Mesenchymal stem cell (in vitro differentiated cells and primary cell): ENCODE measurements at regions not wholly inside any gene's neighbourhood (a gene's known extent, or its start where the extent isn't known, plus 50 kb on each side); places are given as distances from the start of the nearest gene placed in this dataset.

ENCODE experiments used
- DNase-seq: peaks from one replicate; pipeline ENCODE4 v3.0.0-alpha.2; 2013
- H2AFZ ChIP-seq: one replicate; pipeline ENCODE4 v1.6.1; 2013; ENCODE audit warnings: low read depth, mild to moderate bottlenecking, control low read depth, inconsistent platforms, low read length, moderate library complexity
- H2AK5ac ChIP-seq: 2 replicates; pipeline ENCODE4 v1.6.1; 2013; ENCODE audit warnings: low read length, moderate library complexity, mild to moderate bottlenecking, inconsistent platforms; ENCODE audit not compliant: severe bottlenecking
- H2BK120ac ChIP-seq: one replicate; pipeline ENCODE4 v1.6.1; 2013; ENCODE audit warnings: low read depth, mild to moderate bottlenecking, inconsistent platforms, low read length, moderate library complexity
- H2BK12ac ChIP-seq, 2 experiments: one replicate each; pipeline ENCODE4 v1.6.1; 2013; ENCODE audit warnings: inconsistent platforms in 2 of 2, low read length in 2 of 2, mild to moderate bottlenecking in 2 of 2, moderate library complexity in 2 of 2, control low read depth in 1 of 2
- H2BK15ac ChIP-seq: one replicate; pipeline ENCODE4 v1.6.1; 2013; ENCODE audit warnings: mild to moderate bottlenecking, low read depth, inconsistent platforms; ENCODE audit not compliant: poor library complexity, severe bottlenecking
- H2BK5ac ChIP-seq: 2 replicates; pipeline ENCODE4 v1.6.1; 2013; ENCODE audit warnings: low read depth, mild to moderate bottlenecking, low read length, control low read depth, inconsistent platforms; ENCODE audit not compliant: poor library complexity, severe bottlenecking
- H3K14ac ChIP-seq, 2 experiments: one replicate each; pipeline ENCODE4 v1.6.1; 2013; ENCODE audit warnings: inconsistent platforms in 2 of 2, low read length in 2 of 2, control low read depth in 1 of 2, mild to moderate bottlenecking in 1 of 2, moderate library complexity in 1 of 2
- H3K18ac ChIP-seq, 2 experiments: one replicate each; pipeline ENCODE4 v1.6.1; 2013; ENCODE audit warnings: inconsistent platforms in 2 of 2, low read length in 2 of 2, control low read depth in 1 of 2, low read depth in 1 of 2, mild to moderate bottlenecking in 1 of 2
- H3K23ac ChIP-seq, 2 experiments: one replicate each; pipeline ENCODE4 v1.6.1; 2013; ENCODE audit warnings: inconsistent platforms in 2 of 2, low read length in 2 of 2, mild to moderate bottlenecking in 2 of 2, moderate library complexity in 2 of 2, control low read depth in 1 of 2
- H3K27ac ChIP-seq: 2 replicates; pipeline ENCODE4 v1.5.1; 2013; ENCODE audit warnings: mild to moderate bottlenecking, moderate library complexity, low read length, control low read depth, inconsistent platforms; ENCODE audit not compliant: poor library complexity, severe bottlenecking
- H3K27me3 ChIP-seq, 2 experiments: 2 replicates each; pipeline versions ENCODE4 v1.6.1 to v1.7.0; 2013; ENCODE audit warnings: low read length in 2 of 2, mild to moderate bottlenecking in 2 of 2, moderate library complexity in 2 of 2, control low read depth in 1 of 2, inconsistent platforms in 1 of 2; ENCODE audit not compliant: control insufficient read depth in 1 of 2, insufficient read depth in 1 of 2
- H3K36me3 ChIP-seq, 2 experiments: 2 replicates each; pipeline versions ENCODE4 v1.6.1 to v1.7.0; 2013; ENCODE audit warnings: low read length in 2 of 2, control low read depth in 1 of 2, inconsistent platforms in 1 of 2, low read depth in 1 of 2, mild to moderate bottlenecking in 1 of 2; ENCODE audit not compliant: insufficient read depth in 2 of 2, control insufficient read depth in 1 of 2
- H3K4ac ChIP-seq, 2 experiments: one replicate each; pipeline ENCODE4 v1.6.1; 2013; ENCODE audit warnings: inconsistent platforms in 2 of 2, low read length in 2 of 2, mild to moderate bottlenecking in 2 of 2, moderate library complexity in 2 of 2, control low read depth in 1 of 2, low read depth in 1 of 2
- H3K4me1 ChIP-seq: 2 replicates; pipeline ENCODE4 v1.6.1; 2013; ENCODE audit warnings: low read depth, low read length, control low read depth; ENCODE audit not compliant: control insufficient read depth, insufficient read depth
- H3K4me2 ChIP-seq: 2 replicates; pipeline ENCODE4 v1.6.1; 2013; ENCODE audit warnings: low read length, mild to moderate bottlenecking, inconsistent platforms; ENCODE audit not compliant: poor library complexity, severe bottlenecking
- H3K4me3 ChIP-seq, 2 experiments: 2 replicates each; pipeline versions ENCODE4 v1.5.1 to v1.7.0; 2013; ENCODE audit warnings: low read length in 2 of 2, mild to moderate bottlenecking in 2 of 2, control low read depth in 1 of 2, low read depth in 1 of 2; ENCODE audit not compliant: insufficient read depth in 1 of 2
- H3K79me1 ChIP-seq: replicated peaks from 2 replicates; pipeline ENCODE4 v1.6.1; 2013; ENCODE audit warnings: mild to moderate bottlenecking, control low read depth, low read length, inconsistent platforms; ENCODE audit not compliant: poor library complexity, severe bottlenecking
- H3K9ac ChIP-seq: 2 replicates; pipeline ENCODE4 v1.7.0; 2013; ENCODE audit warnings: mild to moderate bottlenecking, low read length, moderate library complexity
- H3K9me3 ChIP-seq: 2 replicates; pipeline ENCODE4 v1.7.0; 2013; ENCODE audit warnings: mild to moderate bottlenecking, low read length; ENCODE audit not compliant: control insufficient read depth
- H4K8ac ChIP-seq: one replicate; pipeline ENCODE4 v1.6.1; 2013; ENCODE audit warnings: inconsistent platforms, mild to moderate bottlenecking, low read length, moderate library complexity
- H4K91ac ChIP-seq: one replicate; pipeline ENCODE4 v1.6.1; 2013; ENCODE audit warnings: mild to moderate bottlenecking, low read length, inconsistent platforms
- WGBS: methylation state at CpG from one replicate; pipeline ENCODE4 v1.1.7; 2013; ENCODE audit warnings: mixed read lengths; 5-methylcytosine and 5-hydroxymethylcytosine counted together

DNA sequence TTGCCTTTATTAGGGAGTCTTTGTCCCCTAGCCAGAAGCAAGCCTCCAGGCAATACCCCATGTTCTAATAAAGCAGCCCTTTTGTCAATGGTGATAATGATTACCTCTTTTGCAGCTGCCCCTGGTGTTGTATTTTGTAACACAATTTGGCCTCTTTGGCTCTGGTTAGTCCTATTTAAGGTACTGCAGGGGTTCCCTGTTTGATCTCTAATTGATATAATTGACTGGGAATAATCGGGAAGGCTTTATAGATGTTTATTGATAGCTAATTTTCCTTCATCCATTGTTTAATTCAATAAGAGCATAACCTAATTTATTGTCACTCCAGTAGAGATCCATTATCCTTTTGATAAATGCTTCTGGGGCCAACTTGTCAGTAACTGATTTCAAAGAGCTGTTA is 537.2 kb downstream of the PKHD1 start:
- H3K27me3 ChIP-seq, result peaks cover 0 to 3% of the 10 kb centered on the region in 2 experiments
- no peak overlapping the region for H4K91ac ChIP-seq
- no peak overlapping the region for H3K14ac ChIP-seq
- DNase-seq, result no peak
- WGBS, result no CpG with 5 or more reads among the region's 1 CpG
- H3K36me3 ChIP-seq, result no peaks in the 10 kb centered on the region
- no peak overlapping the region for H3K23ac ChIP-seq
- H4K8ac ChIP-seq, result no peak overlapping the region
- no peak overlapping the region for H2AFZ ChIP-seq
- H3K18ac ChIP-seq, result no peak overlapping the region
- H2BK15ac ChIP-seq, result no peak overlapping the region
- H3K9me3 ChIP-seq, result no peaks in the 10 kb centered on the region
- no peak overlapping the region for H3K9ac ChIP-seq
- H3K4me1 ChIP-seq, result no peaks in the 10 kb centered on the region
- no peak overlapping the region for H3K4ac ChIP-seq
- H2BK12ac ChIP-seq, result no peak overlapping the region
- H3K27ac ChIP-seq, result no peak overlapping the region
- H3K4me3 ChIP-seq, result no peak overlapping the region
- H2BK5ac ChIP-seq, result no peak overlapping the region
- H3K4me2 ChIP-seq, result no peak overlapping the region
- no peaks in the 10 kb centered on the region for H3K79me1 ChIP-seq
- no peak overlapping the region for H2BK120ac ChIP-seq
- no peak overlapping the region for H2AK5ac ChIP-seq

DNA sequence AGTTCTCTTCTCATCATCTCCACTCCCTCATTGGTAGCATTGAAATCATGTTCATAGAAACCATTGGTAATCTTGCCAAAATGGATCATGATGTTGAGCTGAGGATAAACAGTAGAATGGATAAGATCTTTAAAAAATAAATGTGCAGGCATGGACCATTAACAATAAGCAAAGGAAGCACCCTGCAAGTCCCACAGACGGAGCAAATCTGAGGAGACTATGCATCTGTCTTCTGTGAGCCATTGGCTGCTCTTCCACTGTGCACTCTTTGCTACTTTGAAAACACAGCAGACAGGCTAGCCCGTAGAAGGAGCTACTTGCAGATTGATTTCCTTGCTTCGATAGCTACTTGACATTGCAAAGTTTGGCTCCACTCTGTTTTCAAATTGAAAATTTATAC is 535.0 kb downstream of the PKHD1 start:
- Histone ChIP-seq H4K91ac (no peak overlapping the region), H2BK15ac (no peak overlapping the region), H2BK12ac (no peak overlapping the region), H3K4me2 (no peak overlapping the region), H3K9me3 (no peaks in the 10 kb centered on the region), H2BK5ac (no peak overlapping the region), H3K14ac (no peak overlapping the region), H3K9ac (no peak overlapping the region), H3K18ac (no peak overlapping the region), H2AFZ (no peak overlapping the region), H3K4me1 (no peaks in the 10 kb centered on the region), H3K4ac (no peak overlapping the region), H3K27ac (no peak overlapping the region), H3K36me3 (no peaks in the 10 kb centered on the region), H4K8ac (no peak overlapping the region), H3K27me3 (peaks cover 0 to 3% of the 10 kb centered on the region in 2 experiments), H2AK5ac (no peak overlapping the region), H3K23ac (no peak overlapping the region), H3K4me3 (no peak overlapping the region), H3K79me1 (no peaks in the 10 kb centered on the region), H2BK120ac (no peak overlapping the region)
- WGBS, result 77% methylated on average over 3 of the region's 3 CpGs
- DNase-seq, result no peak

DNA sequence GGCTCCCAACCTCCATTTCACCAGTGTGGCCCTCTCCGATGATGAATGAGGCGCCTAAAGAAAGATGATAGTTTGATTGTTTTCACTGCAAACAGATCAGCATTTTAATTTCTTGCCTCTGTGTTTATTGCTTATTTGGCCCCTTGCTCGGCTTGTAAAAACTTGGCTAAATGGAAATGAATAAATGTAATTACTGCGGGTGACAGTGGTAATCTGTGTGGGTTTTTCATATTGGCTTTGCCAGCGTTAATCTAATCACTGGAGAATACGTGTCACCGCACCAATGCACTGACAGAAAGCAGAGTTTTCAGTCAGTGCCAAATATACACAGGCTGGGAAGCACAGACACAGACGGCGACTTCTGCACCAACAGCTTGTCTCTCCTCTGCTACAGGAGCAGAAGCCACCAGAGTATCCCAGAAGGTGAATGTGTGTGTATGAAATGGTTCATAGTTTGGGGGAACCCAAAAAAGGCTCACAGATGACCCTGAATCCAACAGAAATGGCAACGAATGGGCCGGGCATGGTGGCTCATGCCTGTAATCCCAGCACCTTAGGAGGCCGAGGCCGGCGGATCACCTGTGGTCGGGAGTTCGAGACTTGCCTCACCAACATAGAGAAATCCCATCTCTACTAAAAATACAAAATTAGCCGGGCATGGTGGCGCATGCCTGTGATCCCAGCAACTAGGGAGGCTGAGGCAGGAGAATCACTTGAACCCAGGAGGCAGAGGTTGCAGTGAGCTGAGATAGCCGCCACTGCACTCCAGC is 534.0 kb downstream of the PKHD1 start:
- Histone ChIP-seq H2BK5ac (no peak overlapping the region), H3K4me2 (no peak overlapping the region), H3K14ac (no peak overlapping the region), H3K27ac (no peak overlapping the region), H3K18ac (no peak overlapping the region), H2BK120ac (no peak overlapping the region), H3K36me3 (no peaks in the 10 kb centered on the region), H3K23ac (no peak overlapping the region), H3K9me3 (no peaks in the 10 kb centered on the region), H2BK12ac (no peak overlapping the region), H2AK5ac (no peak overlapping the region), H3K4me1 (no peaks in the 10 kb centered on the region), H3K4ac (no peak overlapping the region), H4K91ac (no peak overlapping the region), H3K9ac (no peak overlapping the region), H2AFZ (no peak overlapping the region), H3K27me3 (peaks cover 0 to 3% of the 10 kb centered on the region in 2 experiments), H3K79me1 (no peaks in the 10 kb centered on the region), H4K8ac (no peak overlapping the region), H2BK15ac (no peak overlapping the region), H3K4me3 (no peak overlapping the region)
- 89% methylated on average over 19 of the region's 19 CpGs for WGBS
- DNase-seq, result no peak

DNA sequence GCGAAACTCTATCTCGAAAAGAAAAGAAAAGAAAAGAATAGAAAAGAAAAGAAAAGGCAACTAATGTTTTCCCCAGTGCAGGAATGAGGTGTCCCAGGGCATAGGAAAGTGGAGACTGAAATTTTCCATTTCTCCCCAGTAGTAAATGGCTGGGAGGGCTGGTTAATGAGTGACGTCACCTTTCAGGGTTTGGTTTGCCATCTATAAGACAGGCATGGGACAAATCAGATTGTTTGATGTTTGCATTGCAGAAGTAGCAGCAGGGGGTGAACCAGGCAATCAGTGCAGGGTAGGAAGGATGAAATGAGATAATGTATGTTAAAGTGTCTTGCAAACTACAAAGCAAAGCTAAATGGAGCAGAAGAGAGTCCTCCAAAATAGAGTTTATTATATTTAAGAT is 533.4 kb downstream of the PKHD1 start:
- H3K9me3 ChIP-seq, result no peaks in the 10 kb centered on the region
- no peak overlapping the region for H4K91ac ChIP-seq
- no peak overlapping the region for H3K4me3 ChIP-seq
- H3K4me1 ChIP-seq, result no peaks in the 10 kb centered on the region
- no peak overlapping the region for H3K14ac ChIP-seq
- H3K4me2 ChIP-seq, result no peak overlapping the region
- no peak overlapping the region for H3K23ac ChIP-seq
- H2AFZ ChIP-seq, result no peak overlapping the region
- no peak overlapping the region for H3K4ac ChIP-seq
- no peak overlapping the region for H2AK5ac ChIP-seq
- H3K27ac ChIP-seq, result no peak overlapping the region
- H4K8ac ChIP-seq, result no peak overlapping the region
- H2BK120ac ChIP-seq, result no peak overlapping the region
- WGBS, result 74% methylated on average over 3 of the region's 3 CpGs
- peaks cover 0 to 3% of the 10 kb centered on the region in 2 experiments for H3K27me3 ChIP-seq
- DNase-seq, result no peak
- no peak overlapping the region for H3K18ac ChIP-seq
- H2BK15ac ChIP-seq, result no peak overlapping the region
- no peak overlapping the region for H3K9ac ChIP-seq
- H3K79me1 ChIP-seq, result no peaks in the 10 kb centered on the region
- H3K36me3 ChIP-seq, result no peaks in the 10 kb centered on the region
- H2BK5ac ChIP-seq, result no peak overlapping the region
- H2BK12ac ChIP-seq, result no peak overlapping the region
